22Rv1 (cell line): ENCODE measurements at regions not wholly inside any gene's neighbourhood (a gene's known extent, or its start where the extent isn't known, plus 50 kb on each side); places are given as distances from the start of the nearest gene placed in this dataset.

Experiments
- CTCF ChIP-seq: fragments of 450-650 bp; IDR thresholded peaks from 2 replicates; pipeline ENCODE4 v1.5.1; 2017; ENCODE audit warnings: mild to moderate bottlenecking
- ZFX ChIP-seq: fragments of 450-650 bp; IDR thresholded peaks from 2 replicates; pipeline ENCODE4 v1.6.1; 2017; ENCODE audit warnings: antibody characterized with exemption, borderline replicate concordance

GRCh38 chr17:13986855-13987254 lies 82.4 kb upstream of the COX10 start:
- TF ChIP-seq CTCF (no peak), ZFX (no peak)
